CD4-positive, alpha-beta T cell treated with Interleukin-6 for 4 hours (primary cell): ENCODE measurements at regions not wholly inside any gene's neighbourhood (a gene's known extent, or its start where the extent isn't known, plus 50 kb on each side); places are given as distances from the start of the nearest gene placed in this dataset.

Experiments used
- DNase-seq: peaks from one replicate; pipeline ENCODE4 v3.0.0-alpha.2; 2020; ENCODE audit warnings: mixed read lengths

GRCh38 chr10:117934477-117934876 is 112.3 kb downstream of the RAB11FIP2 start:
- no peak for DNase-seq

- DNase-seq, result no peak
These were observed 110.6 kb downstream of the RAB11FIP2 start for GRCh38 chr10:117936141-117936540.

- DNase-seq, result no peak
These were observed 110.2 kb downstream of the RAB11FIP2 start for GRCh38 chr10:117936566-117936965.

- no peak for DNase-seq
These were observed 109.8 kb downstream of the RAB11FIP2 start for GRCh38 chr10:117936976-117937375.

- no peak for DNase-seq
These were observed 108.6 kb downstream of the RAB11FIP2 start for GRCh38 chr10:117938104-117938503.

GRCh38 chr10:117942226-117942625 is 104.5 kb downstream of the RAB11FIP2 start:
- no peak for DNase-seq

- no peak for DNase-seq
These were observed 101.9 kb downstream of the RAB11FIP2 start for GRCh38 chr10:117944676-117945447.

- DNase-seq, result no peak
These were observed 101.1 kb downstream of the RAB11FIP2 start for GRCh38 chr10:117945651-117946050.

GRCh38 chr10:117946525-117947070 is 100.1 kb downstream of the RAB11FIP2 start:
- DNase-seq, result no peak

- no peak for DNase-seq
These were observed 98.2 kb downstream of the RAB11FIP2 start for GRCh38 chr10:117948493-117948892.

GRCh38 chr10:117950408-117950807 is 96.3 kb downstream of the RAB11FIP2 start:
- no peak for DNase-seq
